Activated CD4-positive, alpha-beta T cell treated with anti-CD3 and anti-CD28 coated beads, Interleukin-2, amount 10 ng/mL, durations not matched to agents 7 days and 5 days (primary cell): ENCODE measurements at regions not wholly inside any gene's neighbourhood (a gene's known extent, or its start where the extent isn't known, plus 50 kb on each side); places are given as distances from the start of the nearest gene placed in this dataset.

Source experiments
- CTCF ChIA-PET: fragments of 350-600 bp; sonication (Branson Sonifier 250); formaldehyde crosslinking; loops from one replicate; lab custom pipeline; 2021; ENCODE audit warnings: antibody characterized with exemption; lab: Charles Lee
- POLR2A ChIA-PET: fragments of 350-600 bp; sonication (Branson Sonifier 250); formaldehyde crosslinking; loops from one replicate; lab custom pipeline; 2021; ENCODE audit warnings: antibody characterized with exemption; lab: Charles Lee
- DNase-seq: peaks from one replicate; pipeline ENCODE4 v3.0.0-alpha.2; 2020
- H3K27ac Mint-ChIP-seq: one replicate; pipeline ENCODE4 v1.8.0; 2021; ENCODE audit warnings: mild to moderate bottlenecking, moderate library complexity, mixed read lengths
- H3K27me3 Mint-ChIP-seq: one replicate; pipeline ENCODE4 v1.8.0; 2021; ENCODE audit warnings: mixed read lengths
- H3K36me3 Mint-ChIP-seq: one replicate; pipeline ENCODE4 v1.8.0; 2021; ENCODE audit warnings: low read depth, mixed read lengths
- H3K4me1 Mint-ChIP-seq: one replicate; pipeline ENCODE4 v1.8.0; 2021; ENCODE audit warnings: mixed read lengths
- H3K4me3 Mint-ChIP-seq: one replicate; pipeline ENCODE4 v1.8.0; 2021; ENCODE audit warnings: mild to moderate bottlenecking, moderate library complexity, mixed read lengths
- H3K9me3 Mint-ChIP-seq: one replicate; pipeline ENCODE4 v1.8.0; 2021; ENCODE audit warnings: mixed read lengths

- Mint-ChIP-seq H3K27me3 (no peaks in the 10 kb centered on the region), H3K9me3 (peaks cover 3% of the 10 kb centered on the region), H3K36me3 (no peaks in the 10 kb centered on the region), H3K4me3 (no peak overlapping the region), H3K4me1 (no peaks in the 10 kb centered on the region), H3K27ac (no peak overlapping the region)
- ChIA-PET CTCF (no interaction called here), POLR2A (no interaction called here)
- DNase-seq = no peak
Observed at GRCh38 chrX:75582511-75582910, 59.7 kb upstream of the ZDHHC15 start.
